CD4-positive, alpha-beta T cell treated with Interleukin-15 for 4 hours (primary cell): ENCODE measurements at regions not wholly inside any gene's neighbourhood (a gene's known extent, or its start where the extent isn't known, plus 50 kb on each side); places are given as distances from the start of the nearest gene placed in this dataset.
"Not testable (repeated sequence)": the region's sequence is repeated elsewhere in the genome, so short reads cannot be mapped to it uniquely, and the experiment has no call there.

Experiments
- DNase-seq: peaks from one replicate; pipeline ENCODE4 v3.0.0-alpha.2; 2020; ENCODE audit warnings: low spot score

- DNase-seq, result not testable (repeated sequence)
These were observed 1475.8 kb upstream of the ADGRL3 start for GRCh38 chr4:59724286-59724685.

- no peak for DNase-seq
These were observed 1472.4 kb upstream of the ADGRL3 start for GRCh38 chr4:59727745-59728144.

- DNase-seq, result no peak
These were observed 1471.6 kb upstream of the ADGRL3 start for GRCh38 chr4:59728496-59728895.

- no peak for DNase-seq
These were observed 1470.8 kb upstream of the ADGRL3 start for GRCh38 chr4:59729321-59729720.

GRCh38 chr4:59748433-59748832, 1451.7 kb upstream of the ADGRL3 start:
- no peak for DNase-seq

GRCh38 chr4:59759082-59759825, 1440.9 kb upstream of the ADGRL3 start:
- DNase-seq, result no peak

- DNase-seq, result no peak
These were observed 1437.8 kb upstream of the ADGRL3 start for GRCh38 chr4:59762344-59762743.

- DNase-seq, result no peak
These were observed 1429.4 kb upstream of the ADGRL3 start for GRCh38 chr4:59770601-59771264.

GRCh38 chr4:59772641-59773139, 1427.4 kb upstream of the ADGRL3 start:
- no peak for DNase-seq

- not testable (repeated sequence) for DNase-seq
These were observed 1419.9 kb upstream of the ADGRL3 start for GRCh38 chr4:59780271-59780670.

GRCh38 chr4:59805176-59805575, 1395.0 kb upstream of the ADGRL3 start:
- no peak for DNase-seq

GRCh38 chr4:59814402-59815010, 1385.6 kb upstream of the ADGRL3 start:
- no peak for DNase-seq

- no peak for DNase-seq
These were observed 1381.5 kb upstream of the ADGRL3 start for GRCh38 chr4:59818656-59819055.

GRCh38 chr4:59823311-59823710, 1376.8 kb upstream of the ADGRL3 start:
- DNase-seq, result no peak

GRCh38 chr4:59825104-59825503, 1375.0 kb upstream of the ADGRL3 start:
- DNase-seq, result no peak

- no peak for DNase-seq
These were observed 1368.4 kb upstream of the ADGRL3 start for GRCh38 chr4:59831746-59832145.

- no peak for DNase-seq
These were observed 1365.2 kb upstream of the ADGRL3 start for GRCh38 chr4:59834943-59835342.

GRCh38 chr4:59837751-59838150, 1362.4 kb upstream of the ADGRL3 start:
- no peak for DNase-seq

GRCh38 chr4:59838236-59838635, 1361.9 kb upstream of the ADGRL3 start:
- DNase-seq, result no peak

GRCh38 chr4:59841698-59842097, 1358.4 kb upstream of the ADGRL3 start:
- DNase-seq, result no peak

GRCh38 chr4:59848457-59848856, 1351.7 kb upstream of the ADGRL3 start:
- DNase-seq, result no peak

GRCh38 chr4:59855630-59856352, 1344.3 kb upstream of the ADGRL3 start:
- no peak for DNase-seq
